GM19025 (cell line): ENCODE measurements at regions not wholly inside any gene's neighbourhood (a gene's known extent, or its start where the extent isn't known, plus 50 kb on each side); places are given as distances from the start of the nearest gene placed in this dataset.
"Not testable (repeated sequence)": the region's sequence is repeated elsewhere in the genome, so short reads cannot be mapped to it uniquely, and the experiment has no call there.

ENCODE experiments used
- ATAC-seq: cut with Tn5 transposase; IDR thresholded peaks from one replicate; pipeline ENCODE4 v1.9.1; 2021; ENCODE audit warnings: mild to moderate bottlenecking, low read depth, moderate library complexity; ENCODE audit not compliant: unreplicated experiment

- ATAC-seq = no peak
These were observed 251.6 kb downstream of the ZWINT start for GRCh38 chr10:56109454-56109853.

- ATAC-seq = no peak
These were observed 256.1 kb downstream of the ZWINT start for GRCh38 chr10:56104923-56105322.

- ATAC-seq = no peak
These were observed 256.6 kb downstream of the ZWINT start for GRCh38 chr10:56104487-56104886.

- no peak for ATAC-seq
These were observed 264.9 kb downstream of the ZWINT start for GRCh38 chr10:56096226-56096517.

GRCh38 chr10:56095506-56096225, 265.4 kb downstream of the ZWINT start:
- ATAC-seq = no peak

GRCh38 chr10:56093645-56094044, 267.4 kb downstream of the ZWINT start:
- not testable (repeated sequence) for ATAC-seq

- no peak for ATAC-seq
These were observed 269.2 kb downstream of the ZWINT start for GRCh38 chr10:56091872-56092271.

GRCh38 chr10:56090914-56091540, 270.0 kb downstream of the ZWINT start:
- ATAC-seq = no peak

GRCh38 chr10:56085406-56086122, 275.5 kb downstream of the ZWINT start:
- no peak for ATAC-seq

- ATAC-seq = no peak
These were observed 278.9 kb downstream of the ZWINT start for GRCh38 chr10:56082169-56082568.

GRCh38 chr10:56068473-56069263, 292.4 kb downstream of the ZWINT start:
- ATAC-seq = no peak

GRCh38 chr10:56068040-56068439, 293.0 kb downstream of the ZWINT start:
- no peak for ATAC-seq

- ATAC-seq = no peak
These were observed 297.4 kb downstream of the ZWINT start for GRCh38 chr10:56063642-56064041.

- no peak for ATAC-seq
These were observed 303.2 kb downstream of the ZWINT start for GRCh38 chr10:56057860-56058259.

- no peak for ATAC-seq
These were observed 325.6 kb downstream of the ZWINT start for GRCh38 chr10:56035489-56035888.

- ATAC-seq = no peak
These were observed 332.5 kb downstream of the ZWINT start for GRCh38 chr10:56028298-56029132.

GRCh38 chr10:56012101-56012500, 349.0 kb downstream of the ZWINT start:
- no peak for ATAC-seq

- ATAC-seq = no peak
These were observed 357.5 kb downstream of the ZWINT start for GRCh38 chr10:56003555-56003954.

GRCh38 chr10:55989188-55989587, 371.9 kb downstream of the ZWINT start:
- no peak for ATAC-seq

- ATAC-seq = no peak
These were observed 381.9 kb downstream of the ZWINT start for GRCh38 chr10:55979203-55979602.
